Thoracic aorta (tissue), 2 donors: ENCODE measurements at regions not wholly inside any gene's neighbourhood (a gene's known extent, or its start where the extent isn't known, plus 50 kb on each side); places are given as distances from the start of the nearest gene placed in this dataset.

Source experiments
- ATAC-seq: fragments of 150-250 bp; one replicate; pipeline ENCODE4 v1.8.0; 2017; ENCODE audit warnings: low read depth; ENCODE audit not compliant: insufficient number of reproducible peaks, low FRiP score
- DNase-seq: peaks from one replicate; pipeline ENCODE4 v3.0.0-alpha.2; 2020; ENCODE audit warnings: low spot score
- H3K27ac ChIP-seq, 2 donors: fragments of 200-600 bp; sonication (generic); 1 replicate in 1 of 2; 2 replicates in 1 of 2; pipeline ENCODE4 v1.5.1; 2016; ENCODE audit warnings: mild to moderate bottlenecking in 2 of 2, moderate library complexity in 2 of 2
- H3K27me3 ChIP-seq: fragments of 200-600 bp; sonication (generic); replicated peaks from 2 replicates; pipeline ENCODE4 v1.6.0; 2016; ENCODE audit warnings: mild to moderate bottlenecking; ENCODE audit not compliant: insufficient read depth
- H3K36me3 ChIP-seq: fragments of 200-600 bp; sonication (generic); one replicate; pipeline ENCODE4 v1.5.1; 2016
- H3K4me1 ChIP-seq, 2 donors: fragments of 200-600 bp; sonication (generic); 1 replicate in 1 of 2; 2 replicates in 1 of 2; pipeline versions ENCODE4 v1.5.1 to v1.6.0; 2016; ENCODE audit warnings: low read depth in 2 of 2, mild to moderate bottlenecking in 1 of 2; ENCODE audit not compliant: control insufficient read depth in 1 of 2
- H3K4me3 ChIP-seq: fragments of 200-600 bp; sonication (generic); 2 replicates; pipeline ENCODE4 v1.5.1; 2016; ENCODE audit warnings: mild to moderate bottlenecking
- H3K9me3 ChIP-seq: fragments of 200-600 bp; sonication (generic); 2 replicates; pipeline ENCODE4 v1.5.1; 2016
- CTCF ChIP-seq: fragments of 200-600 bp; sonication (generic); IDR thresholded peaks from one replicate; pipeline ENCODE4 v1.5.1; 2019; ENCODE audit warnings: antibody characterized with exemption

GRCh38 chr15:62846131-62846804 lies 196.3 kb upstream of the TPM1 start:
- no peak overlapping the region for H3K27ac ChIP-seq
- H3K4me1 ChIP-seq = peaks cover 8 to 34% of the 10 kb centered on the region in 2 donors
- TF ChIP-seq CTCF = no peak
- DNase-seq (no peak), ATAC-seq (no peak)
- no peaks in the 10 kb centered on the region for H3K27me3 ChIP-seq
- H3K36me3 ChIP-seq = peaks cover 7% of the 10 kb centered on the region
- no peak overlapping the region for H3K4me3 ChIP-seq
- H3K9me3 ChIP-seq = no peaks in the 10 kb centered on the region

- no peak for DNase-seq
- peaks cover 8 to 35% of the 10 kb centered on the region in 2 donors for H3K4me1 ChIP-seq
Measured at GRCh38 chr15:62846805-62847495, 195.6 kb upstream of the TPM1 start.

GRCh38 chr15:62847900-62848489 lies 194.6 kb upstream of the TPM1 start:
- no peak overlapping the region for H3K27ac ChIP-seq
- peak; percentile 80 for TF ChIP-seq CTCF
- H3K4me1 ChIP-seq = peaks cover 8 to 35% of the 10 kb centered on the region in 2 donors
- no peak overlapping the region for H3K4me3 ChIP-seq
- H3K27me3 ChIP-seq = no peaks in the 10 kb centered on the region
- peaks cover 2% of the 10 kb centered on the region for H3K36me3 ChIP-seq
- DNase-seq (no peak), ATAC-seq (no peak)
- no peaks in the 10 kb centered on the region for H3K9me3 ChIP-seq

More at GRCh38 chr15:62846805-62847495, 195.6 kb upstream of the TPM1 start:
- Histone ChIP-seq H3K27ac (no peak overlapping the region), H3K4me3 (no peak overlapping the region), H3K27me3 (no peaks in the 10 kb centered on the region), H3K9me3 (no peaks in the 10 kb centered on the region), H3K36me3 (peaks cover 2% of the 10 kb centered on the region)
- no peak for TF ChIP-seq CTCF
- no peak for ATAC-seq

GRCh38 chr15:62848632-62849050 lies 193.9 kb upstream of the TPM1 start:
- Histone ChIP-seq H3K4me3 (no peak overlapping the region), H3K4me1 (peaks cover 8 to 35% of the 10 kb centered on the region in 2 donors), H3K27me3 (no peaks in the 10 kb centered on the region), H3K27ac (no peak overlapping the region), H3K36me3 (peaks cover 2% of the 10 kb centered on the region), H3K9me3 (no peaks in the 10 kb centered on the region)
- no peak for DNase-seq
- no peak for TF ChIP-seq CTCF
- no peak for ATAC-seq
